Fibroblast of skin of left quadriceps (primary cell): ENCODE measurements at regions not wholly inside any gene's neighbourhood (a gene's known extent, or its start where the extent isn't known, plus 50 kb on each side); places are given as distances from the start of the nearest gene placed in this dataset.

Experiments used
- DNase-seq, 2 experiments: peaks; one replicate each; pipeline ENCODE4 v3.0.0-alpha.2; 2013; ENCODE audit warnings: low read depth in 2 of 2

DNA sequence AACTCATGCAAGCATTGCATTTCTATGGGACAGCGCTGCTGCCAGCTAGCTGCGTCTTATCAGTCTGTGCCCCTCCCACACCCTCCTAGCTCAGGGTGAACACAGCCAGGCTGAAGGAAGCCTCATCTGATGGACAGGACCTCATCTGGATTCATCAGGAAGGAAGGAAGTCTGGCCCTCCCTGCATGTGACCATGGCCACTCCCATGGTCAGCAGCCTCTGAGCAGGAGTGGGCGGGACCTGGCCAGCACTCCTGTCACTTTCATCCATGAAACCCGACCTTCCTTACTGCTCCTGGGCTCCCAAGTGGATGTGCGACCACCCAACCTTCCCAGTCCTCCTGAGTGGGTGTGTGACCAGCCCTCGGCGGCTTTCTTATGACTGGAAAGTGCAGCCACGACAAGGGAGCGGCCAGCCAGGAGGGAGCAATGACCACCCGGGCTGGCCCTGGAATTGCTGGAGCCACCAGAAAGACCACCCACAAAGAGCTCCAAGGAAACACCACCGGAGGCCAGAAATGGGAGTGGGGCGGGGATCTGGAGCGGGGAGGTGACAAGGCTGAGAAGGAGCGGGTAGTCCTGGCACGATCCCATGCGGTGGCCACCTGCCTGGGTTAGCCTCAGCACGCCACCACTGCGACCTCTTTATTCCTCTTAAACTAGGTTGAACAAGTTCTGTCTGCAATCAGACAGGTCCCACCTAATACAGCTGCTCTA is 241.2 kb downstream of the TTLL2 start:
- DNase-seq, result no peak

DNA sequence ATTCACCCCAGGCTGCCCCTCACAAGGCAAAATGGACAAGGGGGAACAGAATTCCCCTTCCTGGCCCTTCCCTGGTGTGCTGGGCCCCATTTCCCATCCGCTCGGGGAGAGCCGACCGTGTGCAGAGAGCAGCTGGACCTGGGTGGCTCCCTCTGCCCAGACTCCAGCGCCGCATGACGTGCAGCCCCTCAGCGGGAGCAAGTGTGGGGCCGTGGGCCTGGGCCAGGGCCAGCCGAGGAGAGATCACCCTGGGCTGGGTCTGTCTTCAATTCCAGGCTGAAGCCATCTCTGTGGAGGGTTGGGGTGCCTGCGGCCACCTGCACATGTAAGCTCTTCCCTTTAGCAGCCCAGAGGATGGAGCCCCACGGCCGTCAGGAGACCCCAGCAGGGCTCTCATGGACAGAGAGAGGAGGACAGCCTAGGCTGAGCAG is 241.8 kb downstream of the TTLL2 start:
- no peak for DNase-seq

DNA sequence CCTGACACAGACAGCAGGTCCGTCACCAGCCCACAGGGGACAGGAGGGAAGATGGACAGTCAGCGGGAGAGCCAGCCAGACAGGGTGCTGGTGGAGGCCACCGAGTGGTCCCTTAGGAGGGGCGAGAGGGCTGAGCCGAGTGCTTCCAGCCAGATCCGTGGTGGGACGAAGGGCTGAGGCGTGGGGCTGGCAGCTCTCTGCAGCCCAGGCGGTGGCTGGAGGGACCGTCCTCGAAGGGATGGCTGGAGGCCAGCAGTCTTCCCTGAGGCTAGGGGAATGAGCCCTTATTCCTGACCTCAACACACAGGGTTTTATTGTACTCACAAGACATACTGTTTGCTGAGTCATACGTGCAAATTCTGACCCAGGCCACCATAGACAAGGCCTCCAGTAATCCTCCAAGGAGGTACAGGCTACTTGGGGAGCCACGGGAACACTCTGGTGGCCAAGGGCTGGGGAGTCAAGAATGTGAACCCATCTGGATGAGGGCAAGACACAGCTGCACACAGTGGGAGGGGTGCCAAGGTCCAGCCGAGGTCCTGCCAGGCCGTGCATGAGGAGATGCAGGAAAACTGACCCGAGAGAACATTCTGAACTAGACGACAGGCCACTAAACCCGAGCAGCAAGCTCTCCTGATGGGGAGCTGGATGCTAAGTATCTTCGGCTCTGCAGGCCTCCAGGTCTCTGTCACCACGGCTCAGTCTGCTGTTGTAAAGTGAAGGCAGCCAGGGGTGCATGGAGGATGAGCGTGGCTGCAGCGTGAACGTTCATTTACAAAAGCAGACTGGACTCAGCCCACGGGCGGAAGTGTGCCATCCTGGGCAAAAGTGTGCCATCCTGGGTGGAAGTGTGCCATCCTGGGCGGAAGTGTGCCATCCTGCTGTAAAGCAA is 242.5 kb downstream of the TTLL2 start:
- no peak for DNase-seq

DNA sequence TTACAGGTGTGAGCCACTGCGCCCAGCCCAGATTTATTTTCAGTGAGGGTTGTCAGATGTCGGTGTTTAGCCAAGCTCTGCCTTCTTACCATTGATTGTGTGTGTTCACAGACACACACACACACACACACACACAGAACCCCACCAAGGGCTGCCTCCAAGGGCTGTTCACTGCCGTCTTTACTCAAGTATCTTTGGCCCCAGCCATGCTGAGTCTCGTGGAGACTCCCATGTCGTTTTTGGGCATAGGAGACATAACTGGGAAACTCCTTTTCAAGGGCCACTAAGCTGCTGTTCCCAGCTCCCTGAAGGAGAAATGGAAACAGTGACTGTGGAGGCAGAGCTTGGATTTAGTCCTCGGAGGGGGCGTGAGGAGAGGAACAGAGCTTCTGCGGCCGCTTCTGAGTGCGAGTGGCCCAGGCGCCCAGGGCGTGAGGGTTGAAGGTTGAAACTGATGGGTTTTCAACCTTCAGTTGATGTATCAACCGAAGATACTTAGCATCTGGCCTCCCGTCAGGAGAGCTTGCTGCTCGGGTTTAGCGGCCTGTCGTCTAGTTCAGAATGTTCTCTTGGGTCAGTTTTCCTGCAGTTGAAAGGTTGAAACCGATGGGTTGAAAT is 243.6 kb downstream of the TTLL2 start:
- DNase-seq, result no peak

DNA sequence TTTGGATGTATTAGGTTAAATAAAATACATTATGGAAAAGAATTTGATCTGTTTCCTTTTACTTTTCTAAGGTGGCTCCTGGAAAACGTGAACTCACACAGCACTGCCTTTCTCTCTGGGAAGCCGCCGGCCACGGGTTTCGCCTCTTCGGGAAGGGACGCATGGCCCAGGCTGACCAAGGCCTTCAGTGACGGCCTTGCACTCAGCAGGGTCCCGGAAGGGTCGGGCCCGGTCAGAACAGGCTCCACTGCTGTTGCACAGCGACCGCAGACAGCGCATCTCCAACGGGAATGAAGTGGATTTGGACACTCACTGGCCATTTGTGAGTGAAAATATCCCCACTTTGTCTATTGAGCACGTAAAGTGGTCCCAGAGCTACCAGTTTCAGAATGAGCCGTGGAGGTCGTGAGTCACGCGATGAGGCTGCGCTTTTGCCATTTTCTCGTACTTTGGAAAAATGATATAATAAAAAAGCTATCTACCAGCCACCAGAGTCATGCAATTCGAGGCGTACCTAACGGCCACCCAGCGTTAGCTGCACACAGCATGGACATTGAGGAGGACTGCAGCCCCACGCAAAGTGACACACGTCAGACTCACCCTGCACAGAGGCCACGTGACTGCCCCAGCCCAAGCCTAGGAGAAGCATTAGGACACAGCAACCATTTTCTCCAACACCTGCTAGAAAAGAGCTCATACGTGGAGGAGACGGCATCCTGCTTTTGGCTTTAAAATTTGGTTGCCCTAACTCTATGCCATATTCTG is 244.3 kb downstream of the TTLL2 start:
- no peak for DNase-seq

DNA sequence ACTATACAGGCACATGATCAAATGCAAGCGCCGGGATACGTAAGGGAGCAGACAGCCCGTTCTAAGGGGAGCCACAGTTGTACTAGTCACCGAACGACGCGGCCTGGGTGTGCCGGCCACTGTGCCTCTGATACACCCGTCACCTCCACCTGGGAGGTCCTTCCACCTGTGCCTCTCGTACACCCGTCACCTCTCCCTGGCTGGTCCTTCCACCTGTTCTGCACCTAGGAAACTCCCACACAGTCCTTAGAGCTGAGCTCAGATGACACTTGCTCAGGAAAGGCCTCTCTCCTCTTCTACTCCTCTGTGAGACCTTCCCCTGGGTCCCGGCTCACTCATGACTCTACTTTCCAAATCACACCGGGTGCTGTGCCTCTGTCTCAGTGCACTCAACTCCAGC is 245.0 kb downstream of the TTLL2 start:
- no peak for DNase-seq

DNA sequence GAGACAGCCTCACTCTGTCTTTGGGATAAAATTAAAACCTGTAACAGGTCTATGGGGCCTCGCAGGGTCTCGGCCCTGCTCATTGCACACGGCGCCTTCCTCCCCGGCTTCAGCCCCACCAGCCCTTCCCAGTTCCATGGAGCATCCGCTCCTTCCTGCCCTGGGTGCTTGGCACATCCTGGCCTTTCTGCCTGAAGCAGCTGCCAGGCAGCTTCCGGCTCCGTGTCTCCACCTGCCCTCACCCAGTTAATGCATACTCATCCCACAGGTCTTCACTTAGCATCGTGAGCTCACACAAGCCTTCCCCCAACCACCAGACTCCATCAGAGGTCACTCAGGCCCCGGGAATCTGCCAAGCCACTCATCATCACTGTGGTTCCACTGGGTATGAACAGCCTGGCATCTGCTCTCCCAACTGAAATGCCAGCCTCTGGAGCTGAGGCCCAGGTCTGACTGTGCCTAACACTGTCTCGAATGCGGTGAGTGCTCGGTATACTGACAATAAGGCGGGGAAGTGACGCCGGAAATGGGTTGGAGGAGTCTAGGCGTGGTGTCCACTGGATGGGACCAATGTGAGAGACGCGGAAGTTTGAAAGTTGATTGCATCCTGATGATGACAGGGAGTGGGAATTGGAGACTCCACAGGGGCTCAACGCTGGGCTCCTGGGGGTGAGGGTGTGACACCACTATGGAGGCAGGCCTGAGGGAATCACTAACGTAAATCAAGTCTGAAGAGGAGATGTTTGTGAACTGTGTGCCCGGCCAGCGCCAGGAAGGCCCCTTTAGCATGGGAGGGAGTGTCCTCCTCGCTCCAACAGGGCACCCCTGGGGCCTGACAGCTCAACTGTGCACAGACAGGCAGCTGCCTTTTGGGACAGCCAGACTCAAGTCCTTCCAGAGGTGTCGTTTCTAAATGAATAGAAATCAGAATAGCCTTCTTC is 245.8 kb downstream of the TTLL2 start:
- no peak for DNase-seq

DNA sequence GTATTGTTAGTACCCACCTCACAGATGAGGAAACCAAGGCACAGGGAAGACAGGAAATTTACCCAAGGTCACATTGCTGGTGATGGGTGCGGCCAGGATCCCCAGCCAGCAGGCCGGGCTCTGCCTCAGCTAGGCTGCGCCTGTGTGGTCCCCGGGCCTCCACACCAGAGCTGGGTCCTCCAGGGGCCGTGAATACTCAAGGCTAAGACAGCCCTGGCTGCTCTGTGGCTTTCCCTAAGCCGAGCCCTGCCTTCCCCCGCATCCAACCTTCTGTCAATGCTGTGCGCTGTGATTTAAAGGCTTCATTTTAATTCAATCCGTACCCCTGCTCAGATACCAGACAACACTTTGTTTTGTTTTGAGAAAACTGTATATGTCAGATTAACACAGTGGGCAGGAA is 246.7 kb downstream of the TTLL2 start:
- no peak for DNase-seq

DNA sequence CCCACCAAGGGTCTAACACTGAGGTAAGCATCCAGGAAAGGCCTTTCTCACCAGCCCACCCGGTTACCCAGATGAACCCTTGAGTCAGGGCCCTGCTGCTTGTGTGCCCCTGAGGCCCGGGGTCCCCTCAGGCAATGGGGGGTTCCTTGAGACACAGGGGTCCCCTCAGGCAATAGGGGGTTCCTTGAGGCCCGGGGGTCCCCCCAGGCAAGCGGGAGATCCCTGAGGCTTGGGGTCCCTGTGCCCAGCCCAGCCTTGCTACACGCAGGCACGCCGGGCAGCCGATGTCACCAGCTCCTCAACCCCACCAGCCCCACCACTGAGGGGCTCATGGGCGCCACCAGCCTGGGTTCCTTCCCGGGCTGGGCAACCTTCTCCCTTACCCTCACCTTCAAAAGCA is 247.2 kb downstream of the TTLL2 start:
- no peak for DNase-seq

DNA sequence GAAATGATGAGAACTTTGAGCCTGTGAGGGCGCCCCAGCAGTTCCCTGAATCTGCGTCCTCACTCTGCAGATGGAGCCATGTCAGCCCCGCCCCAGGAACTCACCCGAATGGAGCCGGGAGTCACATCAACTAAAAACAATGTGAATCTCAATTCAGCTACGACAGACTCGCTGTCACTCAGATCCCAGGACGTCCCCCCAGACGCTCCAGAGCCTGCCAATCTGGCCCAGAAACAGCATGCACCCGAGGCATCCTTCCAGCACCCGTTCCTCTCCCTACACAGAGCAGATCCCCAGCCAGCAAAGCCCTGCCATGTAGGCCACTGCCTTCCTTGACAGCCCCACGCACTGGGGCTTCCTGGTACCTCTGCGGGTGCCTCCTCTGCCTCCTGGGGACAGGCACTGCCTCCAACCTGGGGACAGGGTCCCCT is 248.0 kb downstream of the TTLL2 start:
- no peak for DNase-seq

DNA sequence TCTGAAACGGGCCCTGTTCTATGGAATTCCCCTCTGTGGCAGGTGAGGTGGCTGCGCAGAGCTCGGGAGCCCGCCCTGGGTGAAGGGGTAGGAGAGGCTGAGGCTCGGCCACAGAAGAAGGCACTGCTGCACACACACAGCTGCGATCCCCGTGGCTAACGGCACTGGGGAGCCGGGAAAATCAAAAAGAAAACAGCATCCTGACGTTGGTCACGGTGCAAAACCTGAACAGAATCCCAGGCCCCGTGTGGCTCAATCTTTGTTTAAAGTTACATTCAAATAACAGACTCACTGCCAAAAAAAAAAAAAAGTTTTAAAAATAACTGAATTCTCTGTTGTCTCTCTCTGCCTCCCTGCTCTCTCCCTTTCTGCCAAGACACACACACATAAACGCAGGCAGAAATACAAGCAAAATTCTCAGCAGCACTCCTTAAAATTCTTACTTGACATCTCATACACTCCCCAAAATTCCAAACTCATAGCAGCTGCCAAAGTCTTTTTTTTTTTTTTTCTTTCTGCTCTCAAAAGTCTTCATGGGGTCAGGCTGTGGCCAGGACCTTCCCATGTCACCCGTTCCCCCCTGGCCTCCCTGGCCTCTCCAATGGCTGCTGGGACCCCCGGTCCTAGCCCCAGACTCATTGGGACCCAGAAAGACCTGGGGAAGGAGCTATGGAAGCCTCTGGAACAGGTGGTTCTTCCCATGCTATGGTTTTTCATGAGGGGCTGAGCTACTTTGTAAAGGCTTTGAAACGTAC is 248.8 kb downstream of the TTLL2 start:
- DNase-seq, result no peak

DNA sequence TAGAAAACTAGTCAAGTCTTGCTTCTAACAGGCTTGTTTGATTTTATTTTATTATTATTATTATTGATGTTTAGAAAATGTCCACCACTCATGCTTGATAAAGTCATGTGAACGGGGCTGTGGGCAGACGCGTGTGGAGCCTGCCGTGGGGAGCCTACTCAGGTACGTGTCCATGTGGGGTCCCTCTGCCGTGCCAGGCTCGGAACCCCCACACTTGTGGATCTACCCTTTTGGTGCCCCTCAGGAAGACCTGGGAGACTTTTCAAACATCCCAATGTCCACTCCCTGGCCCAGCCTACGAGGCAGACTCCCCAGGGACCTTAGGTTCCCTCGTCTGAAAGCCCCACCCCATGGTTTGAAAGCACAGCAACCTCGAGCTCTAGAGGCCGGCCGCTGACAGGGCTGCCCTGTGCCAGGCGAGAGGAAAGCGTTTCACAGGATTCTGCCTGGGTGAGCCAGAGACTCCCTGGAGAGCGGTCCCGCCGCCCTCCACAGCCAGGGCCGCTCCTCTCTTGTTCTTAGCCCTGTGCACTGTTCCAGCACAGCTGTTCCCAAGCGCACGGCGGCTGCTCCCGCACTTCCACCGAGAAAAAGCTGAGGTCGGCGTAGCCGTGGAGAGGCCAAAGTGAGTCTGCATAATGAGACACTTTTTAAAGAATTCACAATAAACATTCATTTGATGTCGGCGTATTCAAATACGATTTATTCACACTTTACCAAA is 249.7 kb downstream of the TTLL2 start:
- no peak for DNase-seq

DNA sequence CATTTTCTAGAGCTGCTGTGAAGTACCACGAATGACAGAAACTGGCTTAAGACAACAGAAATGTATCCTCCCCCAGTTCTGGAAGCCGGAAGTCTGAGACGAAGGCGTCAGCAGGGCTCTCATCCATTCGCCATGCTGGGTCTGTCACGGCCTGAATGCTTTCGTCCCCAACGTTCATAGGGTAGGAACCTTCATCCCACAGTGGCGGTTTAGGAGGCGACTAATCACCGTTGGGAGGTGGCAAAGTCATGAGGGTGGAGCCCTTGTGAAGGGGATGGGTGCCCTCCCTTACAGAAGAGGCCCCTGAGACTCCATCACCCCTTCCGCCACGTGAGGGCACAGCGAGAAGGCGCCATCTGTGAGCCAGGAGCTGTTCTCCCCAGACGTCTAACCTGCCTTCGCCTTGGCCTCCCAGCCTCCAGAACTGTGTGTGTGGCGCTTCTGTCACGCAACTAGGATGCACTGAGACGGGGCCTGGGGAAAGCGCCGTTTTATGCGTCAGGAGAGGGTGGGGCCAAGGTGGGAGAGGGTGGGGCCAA is 250.3 kb downstream of the TTLL2 start:
- DNase-seq, result no peak

DNA sequence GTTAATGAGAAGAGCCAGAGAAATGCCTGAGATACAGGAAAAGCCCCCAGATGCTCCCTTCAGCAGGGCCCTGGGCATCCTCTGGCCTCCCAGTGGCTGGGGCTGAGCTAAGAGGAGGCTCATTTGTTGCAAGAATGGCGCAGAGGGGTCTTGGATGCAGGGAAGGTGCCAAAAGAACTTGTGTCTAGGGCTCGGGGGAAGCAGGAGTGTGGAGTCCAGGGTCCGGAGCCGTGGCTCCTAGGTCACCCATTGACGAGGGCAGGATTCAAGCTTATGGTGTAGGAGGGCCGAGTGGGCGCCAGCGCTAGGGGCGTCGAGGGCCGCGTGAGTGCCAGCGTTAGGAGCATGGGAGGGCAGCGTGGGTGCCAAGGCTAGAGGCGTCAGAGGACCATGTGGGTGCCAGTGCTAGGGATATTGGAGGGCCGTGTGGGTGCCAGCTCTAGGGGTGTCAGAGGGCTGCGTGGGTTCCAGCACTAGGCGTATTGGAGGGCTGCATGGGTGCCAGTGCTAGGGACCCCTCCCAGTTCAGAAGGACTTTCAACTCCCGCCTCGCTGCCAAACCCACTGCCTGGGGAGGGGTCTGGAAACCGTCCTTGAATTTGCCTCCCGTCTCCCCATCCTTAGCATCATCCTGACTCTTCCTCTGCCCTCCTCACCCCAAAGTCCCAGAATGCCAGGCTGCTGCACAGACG is 250.5 kb upstream of the AFDN start:
- DNase-seq, result no peak

DNA sequence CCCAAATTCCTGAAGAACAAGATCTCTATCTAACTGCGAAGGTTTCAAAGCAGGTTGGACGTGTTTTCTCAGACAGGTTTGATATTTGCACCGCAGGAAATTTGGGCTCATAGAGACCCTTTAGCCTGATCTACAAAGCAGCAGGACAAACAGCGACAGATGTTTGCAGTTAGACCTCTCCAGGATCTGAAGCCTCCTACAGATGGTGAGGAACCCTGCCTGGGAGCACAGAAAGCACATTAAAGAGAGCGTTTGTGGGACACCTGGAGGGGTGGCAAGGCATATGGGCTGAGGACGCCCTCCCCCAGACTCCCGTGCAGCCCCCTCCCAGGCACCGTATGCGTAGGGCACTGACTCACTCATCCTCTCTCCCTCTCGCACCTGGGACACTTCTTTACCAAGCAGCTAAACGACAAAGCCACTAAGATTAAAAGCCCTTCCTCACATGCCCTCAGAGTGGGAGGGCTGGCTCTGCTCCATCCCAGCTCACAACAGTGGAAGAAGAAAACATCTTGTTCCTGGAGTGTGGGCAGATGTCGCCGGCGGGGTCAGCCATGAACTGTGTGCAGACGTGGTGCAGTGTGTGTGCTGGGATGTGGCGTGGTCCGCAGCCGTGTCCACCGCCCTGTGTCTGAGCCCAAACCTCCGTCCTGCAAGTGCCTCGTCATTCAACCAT is 249.7 kb upstream of the AFDN start:
- no peak for DNase-seq

DNA sequence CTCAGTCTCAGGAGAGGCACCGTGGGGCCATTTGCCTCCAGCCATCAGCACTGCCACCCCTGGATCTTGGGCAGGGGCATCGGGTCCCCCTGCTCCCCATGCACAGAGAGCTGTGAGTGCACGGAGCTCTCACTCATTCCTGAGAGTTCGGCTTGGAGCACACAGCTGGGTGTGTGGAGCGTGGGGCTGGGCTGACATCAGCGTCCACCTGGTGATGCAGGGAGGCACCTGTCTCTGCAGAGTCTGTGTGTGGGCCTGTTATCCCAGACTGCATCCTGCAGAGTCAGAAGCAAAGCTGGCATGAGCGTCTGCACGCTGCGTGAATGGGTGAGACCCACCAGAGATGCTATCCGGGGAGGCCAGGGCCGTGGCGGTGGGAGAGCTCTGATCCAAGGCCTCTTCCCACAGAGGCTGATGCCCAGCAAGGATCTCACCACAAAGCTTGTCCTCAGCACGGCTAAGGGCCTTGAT is 248.8 kb upstream of the AFDN start:
- no peak for DNase-seq

DNA sequence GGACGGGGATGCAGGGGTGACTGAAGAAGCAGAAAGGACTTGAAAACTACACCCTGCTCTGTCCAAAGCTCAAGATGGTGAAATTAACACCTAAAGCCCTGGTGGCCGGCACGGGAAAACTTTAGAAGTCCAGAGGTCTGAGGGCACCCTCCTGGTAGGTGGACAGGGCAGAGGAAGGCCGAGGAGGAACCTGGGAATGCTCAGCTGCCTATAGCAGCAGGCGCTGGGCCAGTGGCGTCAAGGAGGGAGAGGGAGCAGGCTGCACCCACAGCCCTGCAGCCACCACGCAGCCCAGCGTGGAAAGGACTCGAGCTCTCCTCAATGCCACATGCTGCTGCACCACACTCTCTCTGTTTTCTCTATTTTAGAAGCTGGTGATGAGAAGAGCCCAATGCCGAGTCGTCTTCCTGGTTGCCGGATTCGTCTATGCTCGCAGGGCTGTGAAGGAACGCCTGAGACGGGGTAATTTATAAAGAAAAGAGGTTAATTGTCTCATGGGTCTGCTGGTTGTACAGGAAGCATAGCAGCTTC is 248.3 kb upstream of the AFDN start:
- DNase-seq, result no peak
